ENCODE measurements at regions not wholly inside any gene's neighbourhood (a gene's known extent, or its start where the extent isn't known, plus 50 kb on each side); places are given as distances from the start of the nearest gene placed in this dataset.

DNA sequence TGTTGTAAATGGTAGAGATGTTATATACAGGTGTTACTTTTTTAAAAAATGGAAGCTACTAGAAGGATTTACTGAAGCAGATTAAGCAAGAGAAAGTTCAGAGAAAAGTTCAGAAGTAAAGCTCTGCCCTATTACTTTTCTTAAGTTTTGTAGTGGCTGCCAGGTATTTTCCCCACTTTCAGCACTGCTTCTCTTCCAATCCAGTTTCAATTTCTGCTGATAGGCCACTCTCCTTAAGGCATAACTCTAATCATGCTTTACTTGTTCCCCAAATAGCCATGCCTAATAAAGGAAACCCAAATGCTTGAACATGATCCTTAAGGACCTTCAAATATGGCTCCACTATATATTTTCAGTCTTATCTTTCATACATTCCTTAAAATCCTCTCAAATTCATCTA, 880.8 kb upstream of the CDH2 start (continued):
- TF ChIP-seq, protein P1, sequence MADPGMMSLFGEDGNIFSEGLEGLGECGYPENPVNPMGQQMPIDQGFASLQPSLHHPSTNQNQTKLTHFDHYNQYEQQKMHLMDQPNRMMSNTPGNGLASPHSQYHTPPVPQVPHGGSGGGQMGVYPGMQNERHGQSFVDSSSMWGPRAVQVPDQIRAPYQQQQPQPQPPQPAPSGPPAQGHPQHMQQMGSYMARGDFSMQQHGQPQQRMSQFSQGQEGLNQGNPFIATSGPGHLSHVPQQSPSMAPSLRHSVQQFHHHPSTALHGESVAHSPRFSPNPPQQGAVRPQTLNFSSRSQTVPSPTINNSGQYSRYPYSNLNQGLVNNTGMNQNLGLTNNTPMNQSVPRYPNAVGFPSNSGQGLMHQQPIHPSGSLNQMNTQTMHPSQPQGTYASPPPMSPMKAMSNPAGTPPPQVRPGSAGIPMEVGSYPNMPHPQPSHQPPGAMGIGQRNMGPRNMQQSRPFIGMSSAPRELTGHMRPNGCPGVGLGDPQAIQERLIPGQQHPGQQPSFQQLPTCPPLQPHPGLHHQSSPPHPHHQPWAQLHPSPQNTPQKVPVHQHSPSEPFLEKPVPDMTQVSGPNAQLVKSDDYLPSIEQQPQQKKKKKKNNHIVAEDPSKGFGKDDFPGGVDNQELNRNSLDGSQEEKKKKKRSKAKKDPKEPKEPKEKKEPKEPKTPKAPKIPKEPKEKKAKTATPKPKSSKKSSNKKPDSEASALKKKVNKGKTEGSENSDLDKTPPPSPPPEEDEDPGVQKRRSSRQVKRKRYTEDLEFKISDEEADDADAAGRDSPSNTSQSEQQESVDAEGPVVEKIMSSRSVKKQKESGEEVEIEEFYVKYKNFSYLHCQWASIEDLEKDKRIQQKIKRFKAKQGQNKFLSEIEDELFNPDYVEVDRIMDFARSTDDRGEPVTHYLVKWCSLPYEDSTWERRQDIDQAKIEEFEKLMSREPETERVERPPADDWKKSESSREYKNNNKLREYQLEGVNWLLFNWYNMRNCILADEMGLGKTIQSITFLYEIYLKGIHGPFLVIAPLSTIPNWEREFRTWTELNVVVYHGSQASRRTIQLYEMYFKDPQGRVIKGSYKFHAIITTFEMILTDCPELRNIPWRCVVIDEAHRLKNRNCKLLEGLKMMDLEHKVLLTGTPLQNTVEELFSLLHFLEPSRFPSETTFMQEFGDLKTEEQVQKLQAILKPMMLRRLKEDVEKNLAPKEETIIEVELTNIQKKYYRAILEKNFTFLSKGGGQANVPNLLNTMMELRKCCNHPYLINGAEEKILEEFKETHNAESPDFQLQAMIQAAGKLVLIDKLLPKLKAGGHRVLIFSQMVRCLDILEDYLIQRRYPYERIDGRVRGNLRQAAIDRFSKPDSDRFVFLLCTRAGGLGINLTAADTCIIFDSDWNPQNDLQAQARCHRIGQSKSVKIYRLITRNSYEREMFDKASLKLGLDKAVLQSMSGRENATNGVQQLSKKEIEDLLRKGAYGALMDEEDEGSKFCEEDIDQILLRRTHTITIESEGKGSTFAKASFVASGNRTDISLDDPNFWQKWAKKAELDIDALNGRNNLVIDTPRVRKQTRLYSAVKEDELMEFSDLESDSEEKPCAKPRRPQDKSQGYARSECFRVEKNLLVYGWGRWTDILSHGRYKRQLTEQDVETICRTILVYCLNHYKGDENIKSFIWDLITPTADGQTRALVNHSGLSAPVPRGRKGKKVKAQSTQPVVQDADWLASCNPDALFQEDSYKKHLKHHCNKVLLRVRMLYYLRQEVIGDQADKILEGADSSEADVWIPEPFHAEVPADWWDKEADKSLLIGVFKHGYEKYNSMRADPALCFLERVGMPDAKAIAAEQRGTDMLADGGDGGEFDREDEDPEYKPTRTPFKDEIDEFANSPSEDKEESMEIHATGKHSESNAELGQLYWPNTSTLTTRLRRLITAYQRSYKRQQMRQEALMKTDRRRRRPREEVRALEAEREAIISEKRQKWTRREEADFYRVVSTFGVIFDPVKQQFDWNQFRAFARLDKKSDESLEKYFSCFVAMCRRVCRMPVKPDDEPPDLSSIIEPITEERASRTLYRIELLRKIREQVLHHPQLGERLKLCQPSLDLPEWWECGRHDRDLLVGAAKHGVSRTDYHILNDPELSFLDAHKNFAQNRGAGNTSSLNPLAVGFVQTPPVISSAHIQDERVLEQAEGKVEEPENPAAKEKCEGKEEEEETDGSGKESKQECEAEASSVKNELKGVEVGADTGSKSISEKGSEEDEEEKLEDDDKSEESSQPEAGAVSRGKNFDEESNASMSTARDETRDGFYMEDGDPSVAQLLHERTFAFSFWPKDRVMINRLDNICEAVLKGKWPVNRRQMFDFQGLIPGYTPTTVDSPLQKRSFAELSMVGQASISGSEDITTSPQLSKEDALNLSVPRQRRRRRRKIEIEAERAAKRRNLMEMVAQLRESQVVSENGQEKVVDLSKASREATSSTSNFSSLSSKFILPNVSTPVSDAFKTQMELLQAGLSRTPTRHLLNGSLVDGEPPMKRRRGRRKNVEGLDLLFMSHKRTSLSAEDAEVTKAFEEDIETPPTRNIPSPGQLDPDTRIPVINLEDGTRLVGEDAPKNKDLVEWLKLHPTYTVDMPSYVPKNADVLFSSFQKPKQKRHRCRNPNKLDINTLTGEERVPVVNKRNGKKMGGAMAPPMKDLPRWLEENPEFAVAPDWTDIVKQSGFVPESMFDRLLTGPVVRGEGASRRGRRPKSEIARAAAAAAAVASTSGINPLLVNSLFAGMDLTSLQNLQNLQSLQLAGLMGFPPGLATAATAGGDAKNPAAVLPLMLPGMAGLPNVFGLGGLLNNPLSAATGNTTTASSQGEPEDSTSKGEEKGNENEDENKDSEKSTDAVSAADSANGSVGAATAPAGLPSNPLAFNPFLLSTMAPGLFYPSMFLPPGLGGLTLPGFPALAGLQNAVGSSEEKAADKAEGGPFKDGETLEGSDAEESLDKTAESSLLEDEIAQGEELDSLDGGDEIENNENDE (IDR thresholded peaks at IDR 0.05; ENCODE audit: insufficient replicate concordance, low read length), result no peak
- no peak for TF ChIP-seq CHD1 (IDR thresholded peaks at IDR 0.05; ENCODE audit: low read depth, low read length)
